Smooth muscle cell (in vitro differentiated cells): ENCODE measurements at regions not wholly inside any gene's neighbourhood (a gene's known extent, or its start where the extent isn't known, plus 50 kb on each side); places are given as distances from the start of the nearest gene placed in this dataset. TPM values are rescaled to one million over a fixed set of nuclear protein-coding genes. Genes with fewer than 3 reads are reported as not detected.

ENCODE experiments used
- small RNA-seq: library from RNA; depleted of rRNA; stranded (forward); fragments of <200 nt; gene quantifications from one replicate; pipeline ENCODE3, GENCODE V24; 2014

Small RNA genes in the stretch of these regions (small RNA-seq; reads per million reads assigned to genes)
- not detected for gene RNU4-79P
